ENCODE measurements at regions not wholly inside any gene's neighbourhood (a gene's known extent, or its start where the extent isn't known, plus 50 kb on each side); places are given as distances from the start of the nearest gene placed in this dataset.

DNA sequence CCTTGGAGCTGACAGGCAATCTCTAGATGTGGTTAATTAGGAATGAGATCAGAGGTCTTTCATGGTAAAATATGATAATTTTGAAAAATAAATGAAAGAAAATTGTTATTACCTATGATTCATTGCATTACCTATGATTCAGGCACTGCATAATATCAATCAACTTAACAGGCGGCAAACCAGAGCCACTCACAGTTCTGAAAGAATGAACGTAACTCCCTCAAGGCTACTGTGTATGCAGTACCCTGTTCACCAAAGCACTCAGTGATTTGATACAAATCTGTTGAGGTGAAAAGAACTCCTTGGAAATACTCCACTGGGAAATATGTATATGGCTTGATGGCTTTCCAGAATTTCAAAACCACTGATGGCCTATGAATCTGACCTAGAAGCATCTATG lies 398.9 kb downstream of the ACTL7B start:
- TF ChIP-seq CTCF (IDR thresholded peaks at IDR 0.05; ENCODE audit: low read depth, low read length, missing input control) (no peak), TAF1 (conservative IDR thresholded peaks at IDR 0.05) (no peak), YY1 (IDR thresholded peaks at IDR 0.05) (no peak), JUND (IDR thresholded peaks at IDR 0.05) (no peak)
- TF ChIP-seq, protein P1, sequence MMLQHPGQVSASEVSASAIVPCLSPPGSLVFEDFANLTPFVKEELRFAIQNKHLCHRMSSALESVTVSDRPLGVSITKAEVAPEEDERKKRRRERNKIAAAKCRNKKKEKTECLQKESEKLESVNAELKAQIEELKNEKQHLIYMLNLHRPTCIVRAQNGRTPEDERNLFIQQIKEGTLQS (IDR thresholded peaks at IDR 0.05): no peak
